ENCODE measurements at regions not wholly inside any gene's neighbourhood (a gene's known extent, or its start where the extent isn't known, plus 50 kb on each side); places are given as distances from the start of the nearest gene placed in this dataset.
"Not testable (repeated sequence)": the region's sequence is repeated elsewhere in the genome, so short reads cannot be mapped to it uniquely, and the experiment has no call there.

GRCh38 chr4:123232439-123232838, 164.2 kb upstream of the SPRY1 start:
- Histone ChIP-seq H3K27me3 (replicated peaks in 2 of 5; ENCODE audit: control insufficient read depth in 4 of 5, insufficient read depth in 5 of 5, low read length in 4 of 5) (no peaks in the 10 kb centered on the region), H3K36me3 (ENCODE audit: control insufficient read depth in 4 of 4, insufficient read depth in 4 of 4, low read length in 3 of 4) (no peaks in the 10 kb centered on the region), H3K27ac (ENCODE audit: insufficient read depth in 1 of 2, low read depth in 1 of 2, low read length in 2 of 2, poor library complexity in 1 of 2, severe bottlenecking in 2 of 2) (no peak overlapping the region), H3K4me3 (ENCODE audit: control insufficient read depth in 1 of 7, extremely low read depth in 1 of 7, insufficient read depth in 4 of 7, low read depth in 2 of 7, low read length in 6 of 7) (no peak overlapping the region), H3K4me1 (ENCODE audit: control extremely low read depth in 1 of 4, control insufficient read depth in 4 of 4, insufficient read depth in 4 of 4, low read length in 3 of 4) (peaks cover 26 to 41% (median 29%) of the 10 kb centered on the region in 4 experiments), H3K9me3 (ENCODE audit: control extremely low read depth in 1 of 5, control insufficient read depth in 4 of 5, insufficient read depth in 2 of 5, low read depth in 1 of 5, low read length in 4 of 5) (no peaks in the 10 kb centered on the region)
- peak in 2 of 3 donors; percentile 67 to 79 for DNase-seq
- ChIA-PET CTCF (no interaction called here), POLR2A (no interaction called here)
- WGBS (ENCODE audit: insufficient coverage): 22% methylated on average over 2 of the region's 3 CpGs

- peak overlapping the region in 1 of 7 experiments; percentile 29 for H3K4me3 ChIP-seq (ENCODE audit: control insufficient read depth in 1 of 7, extremely low read depth in 1 of 7, insufficient read depth in 4 of 7, low read depth in 2 of 7, low read length in 6 of 7)
- H3K36me3 ChIP-seq (ENCODE audit: control insufficient read depth in 4 of 4, insufficient read depth in 4 of 4, low read length in 3 of 4): no peaks in the 10 kb centered on the region
- no peaks in the 10 kb centered on the region for H3K27me3 ChIP-seq (replicated peaks in 2 of 5; ENCODE audit: control insufficient read depth in 4 of 5, insufficient read depth in 5 of 5, low read length in 4 of 5)
- H3K9me3 ChIP-seq (ENCODE audit: control extremely low read depth in 1 of 5, control insufficient read depth in 4 of 5, insufficient read depth in 2 of 5, low read depth in 1 of 5, low read length in 4 of 5): no peaks in the 10 kb centered on the region
- CTCF ChIA-PET: no interaction called here
- 12% methylated on average over 2 of the region's 4 CpGs for WGBS (ENCODE audit: insufficient coverage)
- peaks cover 26 to 41% (median 29%) of the 10 kb centered on the region in 4 experiments for H3K4me1 ChIP-seq (ENCODE audit: control extremely low read depth in 1 of 4, control insufficient read depth in 4 of 4, insufficient read depth in 4 of 4, low read length in 3 of 4)
- POLR2A ChIA-PET: no interaction called here
- H3K27ac ChIP-seq (ENCODE audit: insufficient read depth in 1 of 2, low read depth in 1 of 2, low read length in 2 of 2, poor library complexity in 1 of 2, severe bottlenecking in 2 of 2): peak overlapping the region in 1 of 2 experiments; percentile 43
- DNase-seq: peak; percentile 55 to 88 (median 79)
These were observed 163.3 kb upstream of the SPRY1 start for GRCh38 chr4:123233136-123233768.

GRCh38 chr4:123234955-123235354, 161.6 kb upstream of the SPRY1 start:
- H3K27me3 ChIP-seq (replicated peaks in 2 of 5; ENCODE audit: control insufficient read depth in 4 of 5, insufficient read depth in 5 of 5, low read length in 4 of 5): no peaks in the 10 kb centered on the region
- CTCF ChIA-PET: no interaction called here
- POLR2A ChIA-PET: no interaction called here
- H3K4me1 ChIP-seq (ENCODE audit: control extremely low read depth in 1 of 4, control insufficient read depth in 4 of 4, insufficient read depth in 4 of 4, low read length in 3 of 4): peaks cover 26 to 41% (median 29%) of the 10 kb centered on the region in 4 experiments
- no peak overlapping the region for H3K27ac ChIP-seq (ENCODE audit: insufficient read depth in 1 of 2, low read depth in 1 of 2, low read length in 2 of 2, poor library complexity in 1 of 2, severe bottlenecking in 2 of 2)
- H3K9me3 ChIP-seq (ENCODE audit: control extremely low read depth in 1 of 5, control insufficient read depth in 4 of 5, insufficient read depth in 2 of 5, low read depth in 1 of 5, low read length in 4 of 5): no peaks in the 10 kb centered on the region
- no peaks in the 10 kb centered on the region for H3K36me3 ChIP-seq (ENCODE audit: control insufficient read depth in 4 of 4, insufficient read depth in 4 of 4, low read length in 3 of 4)
- no peak for DNase-seq
- no peak overlapping the region for H3K4me3 ChIP-seq (ENCODE audit: control insufficient read depth in 1 of 7, extremely low read depth in 1 of 7, insufficient read depth in 4 of 7, low read depth in 2 of 7, low read length in 6 of 7)

GRCh38 chr4:123235431-123235830, 161.2 kb upstream of the SPRY1 start:
- WGBS (ENCODE audit: insufficient coverage): 100% methylated on average over 1 of the region's 2 CpGs
- H3K4me3 ChIP-seq (ENCODE audit: control insufficient read depth in 1 of 7, extremely low read depth in 1 of 7, insufficient read depth in 4 of 7, low read depth in 2 of 7, low read length in 6 of 7): no peak overlapping the region
- no peaks in the 10 kb centered on the region for H3K27me3 ChIP-seq (replicated peaks in 2 of 5; ENCODE audit: control insufficient read depth in 4 of 5, insufficient read depth in 5 of 5, low read length in 4 of 5)
- H3K4me1 ChIP-seq (ENCODE audit: control extremely low read depth in 1 of 4, control insufficient read depth in 4 of 4, insufficient read depth in 4 of 4, low read length in 3 of 4): peaks cover 26 to 41% (median 29%) of the 10 kb centered on the region in 4 experiments
- no peak overlapping the region for H3K27ac ChIP-seq (ENCODE audit: insufficient read depth in 1 of 2, low read depth in 1 of 2, low read length in 2 of 2, poor library complexity in 1 of 2, severe bottlenecking in 2 of 2)
- no peaks in the 10 kb centered on the region for H3K9me3 ChIP-seq (ENCODE audit: control extremely low read depth in 1 of 5, control insufficient read depth in 4 of 5, insufficient read depth in 2 of 5, low read depth in 1 of 5, low read length in 4 of 5)
- ChIA-PET POLR2A (no interaction called here), CTCF (no interaction called here)
- no peak for DNase-seq
- no peaks in the 10 kb centered on the region for H3K36me3 ChIP-seq (ENCODE audit: control insufficient read depth in 4 of 4, insufficient read depth in 4 of 4, low read length in 3 of 4)

- no peak overlapping the region for H3K27ac ChIP-seq (ENCODE audit: insufficient read depth in 1 of 2, low read depth in 1 of 2, low read length in 2 of 2, poor library complexity in 1 of 2, severe bottlenecking in 2 of 2)
- ChIA-PET POLR2A (no interaction called here), CTCF (interaction anchor here (1.0 to 1.4 kb wide), 2 partner anchors 12 to 17 kb away, joined by 3 to 4 read pairs; no protein-coding TSS in a partner anchor)
- H3K36me3 ChIP-seq (ENCODE audit: control insufficient read depth in 4 of 4, insufficient read depth in 4 of 4, low read length in 3 of 4): no peaks in the 10 kb centered on the region
- DNase-seq: peak in 2 of 3 donors; percentile 40 to 57
- no peaks in the 10 kb centered on the region for H3K9me3 ChIP-seq (ENCODE audit: control extremely low read depth in 1 of 5, control insufficient read depth in 4 of 5, insufficient read depth in 2 of 5, low read depth in 1 of 5, low read length in 4 of 5)
- H3K4me3 ChIP-seq (ENCODE audit: control insufficient read depth in 1 of 7, extremely low read depth in 1 of 7, insufficient read depth in 4 of 7, low read depth in 2 of 7, low read length in 6 of 7): peak overlapping the region in 1 of 7 experiments; percentile 37
- H3K4me1 ChIP-seq (ENCODE audit: control extremely low read depth in 1 of 4, control insufficient read depth in 4 of 4, insufficient read depth in 4 of 4, low read length in 3 of 4): peaks cover 26 to 41% (median 29%) of the 10 kb centered on the region in 4 experiments
- no CpG with 5 or more reads among the region's 2 CpGs for WGBS (ENCODE audit: insufficient coverage)
- H3K27me3 ChIP-seq (replicated peaks in 2 of 5; ENCODE audit: control insufficient read depth in 4 of 5, insufficient read depth in 5 of 5, low read length in 4 of 5): no peaks in the 10 kb centered on the region
These were observed 160.0 kb upstream of the SPRY1 start for GRCh38 chr4:123236606-123237005.

- CTCF ChIA-PET; POLR2A ChIA-PET; H3K27ac ChIP-seq (ENCODE audit: insufficient read depth in 1 of 2, low read depth in 1 of 2, low read length in 2 of 2, poor library complexity in 1 of 2, severe bottlenecking in 2 of 2); H3K4me3 ChIP-seq (ENCODE audit: control insufficient read depth in 1 of 7, extremely low read depth in 1 of 7, insufficient read depth in 4 of 7, low read depth in 2 of 7, low read length in 6 of 7); H3K27me3 ChIP-seq (replicated peaks in 2 of 5; ENCODE audit: control insufficient read depth in 4 of 5, insufficient read depth in 5 of 5, low read length in 4 of 5); H3K36me3 ChIP-seq (ENCODE audit: control insufficient read depth in 4 of 4, insufficient read depth in 4 of 4, low read length in 3 of 4); DNase-seq; H3K9me3 ChIP-seq (ENCODE audit: control extremely low read depth in 1 of 5, control insufficient read depth in 4 of 5, insufficient read depth in 2 of 5, low read depth in 1 of 5, low read length in 4 of 5): not testable (repeated sequence)
- H3K4me1 ChIP-seq (ENCODE audit: control extremely low read depth in 1 of 4, control insufficient read depth in 4 of 4, insufficient read depth in 4 of 4, low read length in 3 of 4): peaks cover 5 to 24% (median 10%) of the 10 kb centered on the region in 4 experiments
- WGBS (ENCODE audit: insufficient coverage): no CpG with 5 or more reads among the region's 5 CpGs
These were observed 156.3 kb upstream of the SPRY1 start for GRCh38 chr4:123240286-123240685.

- H3K4me1 ChIP-seq (ENCODE audit: control extremely low read depth in 1 of 4, control insufficient read depth in 4 of 4, insufficient read depth in 4 of 4, low read length in 3 of 4); H3K9me3 ChIP-seq (ENCODE audit: control extremely low read depth in 1 of 5, control insufficient read depth in 4 of 5, insufficient read depth in 2 of 5, low read depth in 1 of 5, low read length in 4 of 5); POLR2A ChIA-PET; H3K4me3 ChIP-seq (ENCODE audit: control insufficient read depth in 1 of 7, extremely low read depth in 1 of 7, insufficient read depth in 4 of 7, low read depth in 2 of 7, low read length in 6 of 7); H3K36me3 ChIP-seq (ENCODE audit: control insufficient read depth in 4 of 4, insufficient read depth in 4 of 4, low read length in 3 of 4); CTCF ChIA-PET; DNase-seq; H3K27me3 ChIP-seq (replicated peaks in 2 of 5; ENCODE audit: control insufficient read depth in 4 of 5, insufficient read depth in 5 of 5, low read length in 4 of 5); H3K27ac ChIP-seq (ENCODE audit: insufficient read depth in 1 of 2, low read depth in 1 of 2, low read length in 2 of 2, poor library complexity in 1 of 2, severe bottlenecking in 2 of 2): not testable (repeated sequence)
- 100% methylated on average over 2 of the region's 3 CpGs for WGBS (ENCODE audit: insufficient coverage)
These were observed 153.4 kb upstream of the SPRY1 start for GRCh38 chr4:123243220-123243619.

Measured in common myeloid progenitor, CD34-positive (primary cell).